Testis (tissue), 2 donors: ENCODE measurements at regions not wholly inside any gene's neighbourhood (a gene's known extent, or its start where the extent isn't known, plus 50 kb on each side); places are given as distances from the start of the nearest gene placed in this dataset.

Experiments
- DNase-seq: peaks from one replicate; pipeline ENCODE4 v3.0.0-alpha.2; 2019
- H3K27ac ChIP-seq, 2 donors: fragments of 200-600 bp; sonication (generic); one replicate each; pipeline ENCODE4 v1.5.1; 2019
- H3K27me3 ChIP-seq: fragments of 200-600 bp; sonication (generic); one replicate; pipeline ENCODE4 v1.5.1; 2019
- H3K36me3 ChIP-seq: fragments of 200-600 bp; sonication (generic); one replicate; pipeline ENCODE4 v1.5.1; 2017; ENCODE audit warnings: low read depth; ENCODE audit errors: missing control alignments
- H3K4me1 ChIP-seq: fragments of 200-600 bp; sonication (generic); one replicate; pipeline ENCODE4 v1.5.1; 2019
- H3K4me3 ChIP-seq, 2 donors: fragments of 200-600 bp; sonication (generic); one replicate each; pipeline ENCODE4 v1.5.1; 2017 to 2019
- H3K9me3 ChIP-seq: fragments of 200-600 bp; sonication (generic); one replicate; pipeline ENCODE4 v1.5.1; 2017
- CTCF ChIP-seq, 3 experiments: fragments of 450-650 bp in 2 of 3; fragments of 200-600 bp in 1 of 3; sonication (generic) in 1 of 3; IDR thresholded peaks; one replicate each; pipeline ENCODE4 v1.5.1; 2016 to 2019; ENCODE audit warnings: antibody characterized with exemption in 3 of 3, mild to moderate bottlenecking in 2 of 3, moderate library complexity in 1 of 3
- POLR2A ChIP-seq: fragments of 450-650 bp; IDR thresholded peaks from one replicate; pipeline ENCODE4 v1.6.1; 2017; ENCODE audit warnings: antibody characterized with exemption, mild to moderate bottlenecking, moderate library complexity
- WGBS, 2 donors: methylation state at CpG; one replicate each; pipeline ENCODE4 v1.1.5; 2018; 5-methylcytosine and 5-hydroxymethylcytosine counted together
- intact Hi-C: fragments of 100-400 bp; cut with DNase I; formaldehyde crosslinking; loops from one replicate; pipeline ENCODE4 v1.15.1; 2023; ENCODE audit warnings: low total_unique reads

DNA sequence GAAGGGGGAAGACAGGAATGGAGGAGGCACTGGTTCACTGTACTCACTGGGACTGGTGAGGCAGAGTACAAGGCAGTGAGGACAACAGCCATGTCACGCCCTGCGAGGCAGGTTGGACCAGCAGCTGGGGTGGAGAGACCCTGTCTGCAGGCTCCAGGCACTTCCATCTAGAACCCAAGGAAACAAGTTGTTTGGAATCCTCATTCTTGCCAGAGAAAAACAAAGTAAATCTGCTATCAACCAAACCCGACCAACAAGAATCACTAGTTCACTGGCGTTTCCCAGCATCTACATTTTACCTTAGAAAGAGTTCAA lies 98.5 kb upstream of the CDYL start:
- Histone ChIP-seq H3K4me3 (no peak overlapping the region), H3K4me1 (no peaks in the 10 kb centered on the region), H3K9me3 (no peaks in the 10 kb centered on the region), H3K27me3 (no peaks in the 10 kb centered on the region), H3K36me3 (no peaks in the 10 kb centered on the region), H3K27ac (no peak overlapping the region)
- no peak for DNase-seq
- intact Hi-C loops = no loop called here
- 72 to 97% methylated on average over 4 of the region's 4 CpGs for WGBS, 2 donors
- no peak for TF ChIP-seq POLR2A
- TF ChIP-seq CTCF (IDR thresholded peaks at IDR 0.05) = no peak

GRCh38 chr6:4677011-4677750 lies 99.0 kb upstream of the CDYL start:
- Histone ChIP-seq H3K4me3 (no peak overlapping the region), H3K4me1 (no peaks in the 10 kb centered on the region), H3K36me3 (no peaks in the 10 kb centered on the region), H3K27me3 (no peaks in the 10 kb centered on the region), H3K27ac (no peak overlapping the region), H3K9me3 (no peaks in the 10 kb centered on the region)
- 80 to 87% methylated on average over 11 of the region's 11 CpGs for WGBS, 2 donors
- no peak for TF ChIP-seq POLR2A
- TF ChIP-seq CTCF (IDR thresholded peaks at IDR 0.05) = no peak
- no peak for DNase-seq
- intact Hi-C loops = no loop called here

DNA sequence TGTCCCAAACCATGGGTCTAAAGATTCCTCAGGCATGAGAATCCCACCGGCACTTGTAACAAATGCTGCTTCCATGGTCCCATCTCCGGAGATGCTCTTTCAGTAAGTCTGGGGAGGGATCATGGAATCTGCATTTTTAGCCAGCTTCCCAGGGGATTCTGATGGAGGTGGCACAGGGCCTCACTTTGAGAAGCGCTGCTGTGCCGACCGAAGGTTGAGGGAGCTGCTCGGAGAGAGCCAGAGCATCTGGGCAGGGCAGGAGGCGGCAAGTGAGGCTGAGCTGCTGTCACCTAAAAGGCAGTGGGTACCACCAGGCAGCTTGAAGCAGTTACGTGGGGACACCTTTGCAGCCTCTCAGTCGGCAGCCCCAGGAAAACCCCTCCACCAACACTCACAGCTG lies 100.2 kb upstream of the CDYL start:
- H3K36me3 ChIP-seq = no peaks in the 10 kb centered on the region
- no peaks in the 10 kb centered on the region for H3K27me3 ChIP-seq
- TF ChIP-seq POLR2A (no peak), CTCF (IDR thresholded peaks at IDR 0.05) (no peak)
- intact Hi-C loops = no loop called here
- no peak overlapping the region for H3K27ac ChIP-seq
- no peaks in the 10 kb centered on the region for H3K9me3 ChIP-seq
- 89 to 90% methylated on average over 8 to 9 of the region's 9 CpGs for WGBS, 2 donors
- H3K4me3 ChIP-seq = no peak overlapping the region
- DNase-seq = no peak
- H3K4me1 ChIP-seq = no peaks in the 10 kb centered on the region

GRCh38 chr6:4675121-4675520 lies 101.1 kb upstream of the CDYL start:
- H3K9me3 ChIP-seq = no peaks in the 10 kb centered on the region
- no peak overlapping the region for H3K27ac ChIP-seq
- intact Hi-C loops = no loop called here
- WGBS, 2 donors = 57 to 60% methylated on average over 6 of the region's 6 CpGs
- TF ChIP-seq POLR2A = no peak
- no peak for TF ChIP-seq CTCF (IDR thresholded peaks at IDR 0.05)
- H3K36me3 ChIP-seq = no peaks in the 10 kb centered on the region
- H3K27me3 ChIP-seq = no peaks in the 10 kb centered on the region
- no peak overlapping the region for H3K4me3 ChIP-seq
- DNase-seq = no peak
- H3K4me1 ChIP-seq = no peaks in the 10 kb centered on the region

- H3K4me3 ChIP-seq = no peak overlapping the region
- no peak for DNase-seq
- 64 to 89% methylated on average over 3 of the region's 3 CpGs for WGBS, 2 donors
- intact Hi-C loops = no loop called here
- no peaks in the 10 kb centered on the region for H3K4me1 ChIP-seq
- no peaks in the 10 kb centered on the region for H3K27me3 ChIP-seq
- no peak overlapping the region for H3K27ac ChIP-seq
- H3K36me3 ChIP-seq = no peaks in the 10 kb centered on the region
- no peak for TF ChIP-seq POLR2A
- TF ChIP-seq CTCF (IDR thresholded peaks at IDR 0.05) = no peak
- no peaks in the 10 kb centered on the region for H3K9me3 ChIP-seq
These were observed 102.3 kb upstream of the CDYL start for GRCh38 chr6:4673861-4674260.
